ENCODE measurements at regions not wholly inside any gene's neighbourhood (a gene's known extent, or its start where the extent isn't known, plus 50 kb on each side); places are given as distances from the start of the nearest gene placed in this dataset.

GRCh38 chr5:8913522-8913921 lies 632.4 kb downstream of the SEMA5A start:
- no peak for DNase-seq (ENCODE audit: insufficient read length)
- TF ChIP-seq POLR2AphosphoS5 (IDR thresholded peaks at IDR 0.05; ENCODE audit: low read depth, low read length) = no peak
- no peak for TF ChIP-seq POLR2A (IDR thresholded peaks at IDR 0.05; ENCODE audit: low read depth, low read length)
- TF ChIP-seq TAF1 (IDR thresholded peaks at IDR 0.05; ENCODE audit: borderline replicate concordance, low read depth, low read length) = no peak
- FAIRE-seq = peak; percentile 44

GRCh38 chr5:8919096-8919495 lies 626.8 kb downstream of the SEMA5A start:
- no peak for DNase-seq (ENCODE audit: insufficient read length)
- TF ChIP-seq POLR2AphosphoS5 (IDR thresholded peaks at IDR 0.05; ENCODE audit: low read depth, low read length) = no peak
- TF ChIP-seq TAF1 (IDR thresholded peaks at IDR 0.05; ENCODE audit: borderline replicate concordance, low read depth, low read length) = no peak
- TF ChIP-seq POLR2A (IDR thresholded peaks at IDR 0.05; ENCODE audit: low read depth, low read length) = no peak
- no peak for FAIRE-seq

GRCh38 chr5:8923526-8923925 lies 622.3 kb downstream of the SEMA5A start:
- TF ChIP-seq TAF1 (IDR thresholded peaks at IDR 0.05; ENCODE audit: borderline replicate concordance, low read depth, low read length) (no peak), POLR2A (IDR thresholded peaks at IDR 0.05; ENCODE audit: low read depth, low read length) (no peak), POLR2AphosphoS5 (IDR thresholded peaks at IDR 0.05; ENCODE audit: low read depth, low read length) (no peak)
- DNase-seq (ENCODE audit: insufficient read length) (no peak), FAIRE-seq (no peak)

GRCh38 chr5:8924054-8924793 lies 621.7 kb downstream of the SEMA5A start:
- no peak for TF ChIP-seq POLR2A (IDR thresholded peaks at IDR 0.05; ENCODE audit: low read depth, low read length)
- TF ChIP-seq TAF1 (IDR thresholded peaks at IDR 0.05; ENCODE audit: borderline replicate concordance, low read depth, low read length) = no peak
- TF ChIP-seq POLR2AphosphoS5 (IDR thresholded peaks at IDR 0.05; ENCODE audit: low read depth, low read length) = no peak
- FAIRE-seq (no peak), DNase-seq (ENCODE audit: insufficient read length) (no peak)

GRCh38 chr5:8930021-8930420 lies 615.9 kb downstream of the SEMA5A start:
- peak; percentile 74 for FAIRE-seq
- no peak for DNase-seq (ENCODE audit: insufficient read length)
- TF ChIP-seq POLR2AphosphoS5 (IDR thresholded peaks at IDR 0.05; ENCODE audit: low read depth, low read length) = no peak
- no peak for TF ChIP-seq POLR2A (IDR thresholded peaks at IDR 0.05; ENCODE audit: low read depth, low read length)
- TF ChIP-seq TAF1 (IDR thresholded peaks at IDR 0.05; ENCODE audit: borderline replicate concordance, low read depth, low read length) = no peak

GRCh38 chr5:8934455-8934854 lies 611.4 kb downstream of the SEMA5A start:
- FAIRE-seq (no peak), DNase-seq (ENCODE audit: insufficient read length) (no peak)
- TF ChIP-seq TAF1 (IDR thresholded peaks at IDR 0.05; ENCODE audit: borderline replicate concordance, low read depth, low read length) = no peak
- no peak for TF ChIP-seq POLR2AphosphoS5 (IDR thresholded peaks at IDR 0.05; ENCODE audit: low read depth, low read length)
- no peak for TF ChIP-seq POLR2A (IDR thresholded peaks at IDR 0.05; ENCODE audit: low read depth, low read length)

- no peak for FAIRE-seq
- no peak for DNase-seq (ENCODE audit: insufficient read length)
- no peak for TF ChIP-seq POLR2A (IDR thresholded peaks at IDR 0.05; ENCODE audit: low read depth, low read length)
- TF ChIP-seq TAF1 (IDR thresholded peaks at IDR 0.05; ENCODE audit: borderline replicate concordance, low read depth, low read length) = no peak
- TF ChIP-seq POLR2AphosphoS5 (IDR thresholded peaks at IDR 0.05; ENCODE audit: low read depth, low read length) = no peak
Measured at GRCh38 chr5:8940934-8941333, 604.9 kb downstream of the SEMA5A start.

GRCh38 chr5:8943301-8943700 lies 602.6 kb downstream of the SEMA5A start:
- FAIRE-seq = peak; percentile 40
- TF ChIP-seq POLR2AphosphoS5 (IDR thresholded peaks at IDR 0.05; ENCODE audit: low read depth, low read length) = no peak
- TF ChIP-seq POLR2A (IDR thresholded peaks at IDR 0.05; ENCODE audit: low read depth, low read length) = no peak
- no peak for TF ChIP-seq TAF1 (IDR thresholded peaks at IDR 0.05; ENCODE audit: borderline replicate concordance, low read depth, low read length)
- DNase-seq (ENCODE audit: insufficient read length) = no peak

- DNase-seq (ENCODE audit: insufficient read length) = no peak
- FAIRE-seq = no peak
- TF ChIP-seq POLR2A (IDR thresholded peaks at IDR 0.05; ENCODE audit: low read depth, low read length) = no peak
- no peak for TF ChIP-seq POLR2AphosphoS5 (IDR thresholded peaks at IDR 0.05; ENCODE audit: low read depth, low read length)
- TF ChIP-seq TAF1 (IDR thresholded peaks at IDR 0.05; ENCODE audit: borderline replicate concordance, low read depth, low read length) = no peak
Measured at GRCh38 chr5:8944005-8944404, 601.9 kb downstream of the SEMA5A start.

GRCh38 chr5:8945972-8946371 lies 599.9 kb downstream of the SEMA5A start:
- FAIRE-seq = peak; percentile 36
- TF ChIP-seq POLR2A (IDR thresholded peaks at IDR 0.05; ENCODE audit: low read depth, low read length) = no peak
- no peak for TF ChIP-seq TAF1 (IDR thresholded peaks at IDR 0.05; ENCODE audit: borderline replicate concordance, low read depth, low read length)
- TF ChIP-seq POLR2AphosphoS5 (IDR thresholded peaks at IDR 0.05; ENCODE audit: low read depth, low read length) = no peak
- no peak for DNase-seq (ENCODE audit: insufficient read length)

GRCh38 chr5:8949908-8950307 lies 596.0 kb downstream of the SEMA5A start:
- DNase-seq (ENCODE audit: insufficient read length) (no peak), FAIRE-seq (peak; percentile 96)
- TF ChIP-seq POLR2AphosphoS5 (IDR thresholded peaks at IDR 0.05; ENCODE audit: low read depth, low read length) (no peak), POLR2A (IDR thresholded peaks at IDR 0.05; ENCODE audit: low read depth, low read length) (no peak), TAF1 (IDR thresholded peaks at IDR 0.05; ENCODE audit: borderline replicate concordance, low read depth, low read length) (no peak)

GRCh38 chr5:8952147-8952546 lies 593.7 kb downstream of the SEMA5A start:
- no peak for TF ChIP-seq POLR2AphosphoS5 (IDR thresholded peaks at IDR 0.05; ENCODE audit: low read depth, low read length)
- TF ChIP-seq POLR2A (IDR thresholded peaks at IDR 0.05; ENCODE audit: low read depth, low read length) = no peak
- no peak for TF ChIP-seq TAF1 (IDR thresholded peaks at IDR 0.05; ENCODE audit: borderline replicate concordance, low read depth, low read length)
- FAIRE-seq (no peak), DNase-seq (ENCODE audit: insufficient read length) (no peak)
